ENCODE measurements at regions not wholly inside any gene's neighbourhood (a gene's known extent, or its start where the extent isn't known, plus 50 kb on each side); places are given as distances from the start of the nearest gene placed in this dataset.

GRCh38 chr6:98777762-98778161 is 56.6 kb upstream of the POU3F2 start:
- peak in 1 of 5 experiments; percentile 38 for DNase-seq

DNA sequence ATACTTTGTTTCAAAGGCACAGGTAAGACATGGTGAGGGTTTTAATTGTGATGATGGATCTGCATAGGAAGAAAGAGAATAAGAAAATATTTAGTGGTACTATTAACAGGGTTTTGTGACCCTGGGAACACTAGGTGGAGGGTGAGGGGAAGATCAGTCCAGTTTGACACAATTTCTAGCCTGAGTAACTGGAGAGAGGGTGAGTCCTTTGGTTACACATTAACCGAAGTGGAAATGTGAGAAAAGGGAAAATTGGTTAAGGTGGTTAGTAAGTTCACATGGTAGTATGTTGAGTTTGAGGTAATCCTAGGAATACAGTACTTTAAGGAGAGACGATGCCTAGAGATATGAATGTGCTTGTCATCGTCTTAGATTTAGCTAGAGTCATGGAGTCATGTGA is 54.8 kb upstream of the POU3F2 start:
- DNase-seq: no peak

DNA sequence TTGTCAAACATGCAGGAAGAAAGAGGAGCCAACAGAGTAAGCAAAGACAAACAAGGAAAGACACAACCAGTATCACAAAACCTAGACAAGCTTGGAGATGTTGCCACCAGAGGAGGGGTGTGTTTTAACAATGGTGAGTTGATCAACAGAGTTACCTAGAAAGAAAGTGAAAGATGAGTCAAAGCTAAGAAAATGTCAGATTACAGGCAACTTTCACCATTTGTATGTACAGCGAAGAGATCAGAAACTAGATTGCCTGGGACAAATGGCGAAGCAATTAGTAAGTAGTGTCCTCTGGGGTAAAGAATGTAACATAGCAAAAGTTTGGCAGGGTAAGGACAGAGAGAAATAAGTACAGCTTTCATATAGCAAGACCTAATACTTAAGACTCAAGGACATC is 51.6 kb upstream of the POU3F2 start:
- DNase-seq: no peak

GRCh38 chr6:98783578-98783977 is 50.8 kb upstream of the POU3F2 start:
- DNase-seq: no peak
